ENCODE measurements at regions not wholly inside any gene's neighbourhood (a gene's known extent, or its start where the extent isn't known, plus 50 kb on each side); places are given as distances from the start of the nearest gene placed in this dataset.

DNA sequence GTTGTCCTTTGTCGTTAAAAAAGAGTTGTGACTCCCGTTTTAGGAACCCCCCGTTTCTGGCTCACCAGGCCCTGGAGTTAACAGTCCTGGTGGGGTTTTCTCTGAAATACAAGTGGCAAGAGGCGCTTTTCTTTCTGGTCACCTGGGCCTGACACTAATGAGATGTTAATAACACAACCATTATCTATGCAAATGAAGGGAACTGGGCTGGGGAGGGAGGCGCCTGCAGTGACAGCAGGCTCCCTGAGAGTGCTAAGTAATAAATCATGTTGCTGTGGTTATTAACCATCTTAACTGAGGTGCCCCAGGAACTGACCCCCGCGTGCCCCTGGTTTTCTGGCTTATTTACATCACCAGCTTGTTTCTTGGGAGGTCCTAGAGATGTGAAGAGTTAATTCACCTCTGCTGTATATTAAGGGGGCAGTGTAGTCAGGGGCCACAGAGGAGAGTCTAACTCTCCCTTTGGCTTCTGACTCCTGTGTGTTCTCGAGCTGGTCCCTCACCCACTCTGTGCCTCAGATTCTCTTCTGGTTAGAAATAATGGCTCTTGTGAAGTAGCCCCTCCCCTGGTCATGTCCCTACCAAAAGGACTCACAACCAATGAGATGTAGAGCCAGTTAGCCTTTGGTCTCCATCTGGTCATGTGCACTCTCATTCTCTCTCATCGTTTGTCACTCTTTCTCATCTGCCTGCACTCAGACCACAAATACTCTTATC is 276.6 kb upstream of the CADM1 start:
- DNase-seq, result no peak

DNA sequence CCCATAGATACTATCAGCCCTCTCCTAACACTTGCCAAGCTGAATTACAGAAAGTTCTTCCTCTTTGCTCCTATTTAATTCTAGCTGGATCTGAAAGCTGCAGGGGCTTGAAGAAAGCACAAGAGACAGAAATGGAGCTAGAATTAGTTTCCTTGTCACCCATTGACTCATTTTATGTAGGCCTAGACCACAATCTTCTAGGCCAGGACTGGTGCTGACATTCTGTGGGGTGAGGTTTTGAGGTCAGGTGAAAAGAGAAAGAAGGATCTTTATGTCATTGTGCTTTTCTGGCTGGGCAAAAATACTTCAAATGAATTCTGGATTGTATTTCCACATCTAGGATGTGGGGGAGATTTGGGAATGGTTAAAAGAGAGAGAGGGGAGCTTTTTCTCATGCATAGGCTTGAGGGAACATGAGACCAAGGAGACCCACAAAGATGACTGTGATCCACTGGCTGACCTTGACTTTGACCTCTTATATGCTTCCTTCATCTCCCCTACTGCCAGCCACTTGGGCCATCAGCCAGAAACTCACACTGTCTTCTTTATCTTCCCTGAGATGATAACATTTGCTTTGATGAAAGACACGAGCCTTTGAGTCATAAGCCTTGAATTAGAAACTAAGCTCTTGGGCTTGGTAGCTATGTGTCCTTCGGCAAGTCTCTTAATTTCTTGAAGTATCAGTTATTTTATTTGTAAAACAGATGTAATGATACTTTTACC is 274.9 kb upstream of the CADM1 start:
- DNase-seq, result no peak

DNA sequence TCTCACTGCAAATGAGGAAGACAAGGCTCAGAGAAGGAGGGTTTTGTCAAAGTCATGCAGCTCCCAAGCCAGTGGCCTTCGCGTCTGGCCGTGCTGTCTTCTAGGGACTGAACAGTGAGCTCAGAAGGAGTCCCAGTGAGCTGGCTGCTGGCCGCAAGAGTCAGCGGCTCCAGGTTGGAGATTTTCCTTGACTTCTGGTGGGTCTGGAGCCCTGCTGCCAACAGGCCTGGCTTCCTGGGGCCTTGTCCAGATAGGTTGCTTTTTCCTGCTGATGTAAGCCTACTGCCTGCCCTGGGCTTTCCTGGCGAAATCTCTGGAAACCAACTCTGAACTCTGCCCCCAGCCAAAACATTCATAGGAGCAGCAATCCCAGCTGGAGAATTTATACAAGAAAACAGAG is 272.7 kb upstream of the CADM1 start:
- DNase-seq, result no peak

DNA sequence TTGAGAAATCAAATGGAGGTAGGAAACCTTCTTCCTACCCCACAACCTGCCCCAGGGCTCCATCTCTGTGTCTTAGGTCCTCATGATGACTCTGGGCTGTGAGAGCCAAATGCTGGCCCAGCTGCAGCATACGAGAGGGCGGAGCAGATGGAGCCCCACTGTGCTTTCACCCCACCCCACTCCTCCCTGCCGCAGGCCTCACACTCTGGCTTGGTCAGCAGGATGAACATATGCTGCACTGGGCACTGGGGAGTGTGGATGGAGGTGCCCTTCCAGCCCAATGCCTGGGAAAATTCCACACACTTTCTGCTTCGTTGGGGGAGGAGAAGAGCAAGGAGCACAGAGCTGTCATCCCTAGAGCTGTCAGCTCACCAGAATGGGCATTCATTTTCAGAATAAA is 271.6 kb upstream of the CADM1 start:
- no peak for DNase-seq

DNA sequence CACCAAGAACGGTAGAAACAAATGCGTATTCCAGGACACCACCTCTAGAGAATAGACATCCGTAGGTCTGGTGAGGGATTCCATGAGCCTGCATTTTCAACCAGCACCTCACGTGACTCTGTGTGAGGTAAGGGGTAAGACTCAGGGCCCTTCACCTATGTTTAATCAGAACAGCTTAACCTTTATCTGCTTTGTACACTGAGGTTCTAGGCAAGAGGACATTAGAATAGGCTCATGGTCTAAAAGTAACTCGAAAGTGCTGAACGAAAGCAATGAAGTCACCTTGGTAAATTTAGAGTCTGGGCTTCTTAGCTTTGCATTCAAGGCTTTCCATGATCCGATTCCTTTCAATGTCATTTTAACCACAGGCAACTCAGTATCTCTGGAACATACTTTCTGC is 270.5 kb upstream of the CADM1 start:
- no peak for DNase-seq

DNA sequence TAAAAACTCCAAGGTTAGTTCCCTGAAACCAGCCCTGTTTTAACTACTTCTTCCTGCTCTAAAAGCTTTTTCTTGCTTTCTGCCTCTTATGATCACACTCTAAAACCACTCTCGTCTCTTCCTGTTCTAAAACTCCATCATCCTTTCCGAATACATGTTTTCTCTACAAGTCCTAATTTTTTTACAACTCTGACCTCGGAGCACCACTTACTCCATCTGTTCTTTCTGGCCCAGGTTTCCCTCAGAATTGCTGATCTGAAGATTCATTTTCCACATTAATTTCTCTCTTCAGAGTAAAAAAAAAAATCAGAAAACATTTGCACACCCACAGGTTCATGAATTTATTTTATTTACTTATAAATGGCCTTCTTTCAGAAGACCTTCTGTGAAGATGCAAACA is 265.7 kb upstream of the CADM1 start:
- no peak for DNase-seq

DNA sequence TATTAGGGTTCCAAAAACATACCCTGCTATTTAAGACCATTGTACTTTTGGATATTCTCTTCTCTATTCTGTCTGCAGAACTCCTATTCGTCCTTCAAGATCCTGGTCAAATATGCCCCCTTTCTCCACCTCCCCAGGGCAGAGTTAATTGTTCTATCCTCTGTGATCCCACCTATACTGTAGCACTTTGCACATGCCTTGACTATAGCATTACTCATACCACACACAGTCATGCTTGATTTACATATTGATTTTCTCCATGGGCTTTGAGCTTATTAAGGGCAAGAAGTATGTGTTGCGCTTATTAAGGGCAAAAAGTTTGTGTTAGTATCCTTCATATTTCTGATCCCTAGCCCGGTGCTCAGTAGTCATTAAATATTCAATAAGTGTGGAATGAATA is 263.7 kb upstream of the CADM1 start:
- no peak for DNase-seq

DNA sequence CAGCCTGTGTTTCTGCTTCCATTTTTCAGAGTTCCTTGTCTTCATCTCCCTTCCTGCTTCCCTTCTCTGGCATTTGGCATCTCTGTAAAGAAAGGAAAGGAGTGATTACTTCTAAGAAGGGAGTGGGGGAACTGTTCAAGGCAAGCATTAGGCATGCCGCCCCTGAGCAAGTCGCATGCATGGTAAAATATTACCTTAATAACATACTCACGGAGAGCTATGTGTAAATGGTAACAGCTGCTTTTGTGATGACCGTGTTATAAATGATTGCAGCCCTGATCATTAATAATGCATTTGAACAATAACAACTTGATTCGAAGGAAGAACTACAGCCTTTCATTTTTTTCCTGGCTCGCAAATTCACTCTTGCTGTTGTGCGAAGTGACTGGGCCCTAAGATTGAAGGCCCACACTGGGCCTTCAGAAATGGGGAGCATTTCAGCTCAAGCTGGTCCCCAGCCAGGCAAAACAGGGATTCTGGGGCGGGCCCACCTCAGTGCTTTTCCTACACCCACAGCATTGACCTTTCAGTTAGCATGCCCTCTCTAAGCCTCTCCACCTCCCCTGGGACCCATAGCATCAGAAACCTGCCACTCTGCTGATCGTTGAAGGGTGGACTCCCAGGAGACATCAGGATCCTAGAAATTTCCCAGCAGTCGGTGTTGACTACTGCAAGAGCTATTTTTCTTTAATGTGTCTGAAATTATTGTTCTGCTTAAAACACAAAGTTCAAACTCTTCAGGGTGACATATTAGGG is 263.0 kb upstream of the CADM1 start:
- no peak for DNase-seq

DNA sequence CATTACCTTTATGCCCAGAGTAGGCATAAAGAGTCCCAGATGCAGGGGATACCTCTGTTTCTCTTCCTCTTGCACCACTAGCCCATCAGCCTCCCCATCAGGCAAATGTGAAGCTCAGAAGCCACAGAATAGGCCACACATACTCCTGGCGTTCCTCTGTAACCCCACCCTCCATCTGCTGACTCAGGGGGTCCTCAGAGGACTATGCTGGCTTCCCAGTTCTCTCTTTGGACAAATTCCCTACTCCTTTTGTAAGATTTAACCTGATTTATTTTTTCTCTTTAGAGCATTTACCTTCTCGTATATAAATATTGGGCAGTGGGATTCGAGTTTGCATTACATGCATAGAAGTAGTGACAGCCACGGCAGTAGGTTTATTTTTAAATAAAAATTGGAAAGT is 262.3 kb upstream of the CADM1 start:
- no peak for DNase-seq

DNA sequence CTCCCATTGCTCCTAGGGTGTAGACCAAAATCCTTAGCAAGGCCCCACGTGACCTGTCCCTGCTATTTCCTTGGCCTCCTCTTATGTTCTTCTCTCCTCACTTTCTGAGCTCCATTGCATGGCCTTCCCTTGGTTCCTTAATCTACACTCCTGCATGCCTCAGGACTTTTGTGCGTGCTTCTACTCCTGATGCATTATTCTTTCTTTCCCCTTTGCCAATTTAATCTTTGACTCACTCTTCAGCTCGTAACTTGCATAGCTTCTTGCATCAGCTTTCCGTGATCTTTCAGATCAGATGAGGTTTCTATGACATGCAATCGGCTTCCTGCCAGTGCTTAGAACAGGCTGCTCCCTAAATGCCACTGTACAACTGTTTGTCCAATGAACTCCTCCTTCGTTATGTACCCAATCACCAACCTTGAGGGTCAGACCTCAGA is 261.6 kb upstream of the CADM1 start:
- DNase-seq, result no peak

DNA sequence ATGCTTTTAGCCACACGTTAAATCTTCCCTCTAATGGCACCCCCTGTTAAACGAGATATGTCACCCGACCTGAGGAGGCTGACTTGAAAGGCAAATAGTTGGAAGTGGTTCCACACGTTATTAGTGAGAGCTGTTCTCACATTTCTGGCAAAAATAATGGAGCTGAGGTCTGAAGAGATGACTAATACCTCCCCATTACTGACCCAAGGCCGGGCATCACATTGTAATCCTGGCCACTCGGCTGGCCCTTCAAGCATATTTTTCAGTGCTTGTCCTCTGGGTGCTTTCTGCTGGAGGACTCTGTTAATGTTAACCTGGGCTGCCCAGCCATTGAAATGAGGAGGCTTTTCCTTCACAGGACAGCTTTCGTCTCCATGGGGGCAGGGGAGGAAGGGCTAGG is 260.0 kb upstream of the CADM1 start:
- no peak for DNase-seq

DNA sequence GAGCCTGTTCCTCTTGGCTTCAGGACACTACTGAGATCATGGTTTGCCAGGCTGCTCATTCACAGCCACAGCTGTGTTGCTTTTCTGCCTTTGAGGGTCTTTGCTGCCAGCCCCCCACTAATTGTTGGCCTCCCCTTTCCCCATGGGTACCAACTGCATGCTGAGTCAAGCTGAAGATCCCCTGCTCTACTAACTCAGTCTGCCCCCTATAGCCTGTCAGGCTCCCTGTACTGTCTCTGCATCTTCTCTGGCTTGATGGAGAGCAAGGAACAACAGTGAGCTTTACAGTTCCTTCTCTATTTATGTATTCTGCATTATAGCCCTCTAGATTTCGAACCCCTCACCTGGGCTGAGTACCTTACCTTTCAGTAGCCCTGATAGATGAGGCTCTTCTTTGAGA is 257.6 kb upstream of the CADM1 start:
- DNase-seq, result no peak

DNA sequence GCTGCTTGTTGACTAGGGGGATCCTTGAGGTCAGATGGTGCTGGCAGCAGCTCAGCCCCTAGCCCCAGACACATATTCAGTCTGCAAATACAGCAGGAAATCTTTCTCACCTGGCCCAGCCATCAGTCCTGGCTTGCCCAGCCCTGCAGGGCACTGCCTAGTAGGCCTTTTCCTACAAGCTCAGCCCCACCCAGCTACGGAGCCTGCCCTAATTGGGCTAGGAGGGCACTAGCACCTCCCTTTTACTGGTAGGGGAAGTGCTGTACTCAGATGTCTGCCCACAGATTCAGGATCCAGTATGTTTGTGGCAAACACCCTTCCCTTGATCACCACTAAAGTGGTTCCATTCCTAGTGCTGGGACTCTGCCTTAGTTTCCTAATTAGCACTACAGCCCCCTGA is 257.1 kb upstream of the CADM1 start:
- no peak for DNase-seq

DNA sequence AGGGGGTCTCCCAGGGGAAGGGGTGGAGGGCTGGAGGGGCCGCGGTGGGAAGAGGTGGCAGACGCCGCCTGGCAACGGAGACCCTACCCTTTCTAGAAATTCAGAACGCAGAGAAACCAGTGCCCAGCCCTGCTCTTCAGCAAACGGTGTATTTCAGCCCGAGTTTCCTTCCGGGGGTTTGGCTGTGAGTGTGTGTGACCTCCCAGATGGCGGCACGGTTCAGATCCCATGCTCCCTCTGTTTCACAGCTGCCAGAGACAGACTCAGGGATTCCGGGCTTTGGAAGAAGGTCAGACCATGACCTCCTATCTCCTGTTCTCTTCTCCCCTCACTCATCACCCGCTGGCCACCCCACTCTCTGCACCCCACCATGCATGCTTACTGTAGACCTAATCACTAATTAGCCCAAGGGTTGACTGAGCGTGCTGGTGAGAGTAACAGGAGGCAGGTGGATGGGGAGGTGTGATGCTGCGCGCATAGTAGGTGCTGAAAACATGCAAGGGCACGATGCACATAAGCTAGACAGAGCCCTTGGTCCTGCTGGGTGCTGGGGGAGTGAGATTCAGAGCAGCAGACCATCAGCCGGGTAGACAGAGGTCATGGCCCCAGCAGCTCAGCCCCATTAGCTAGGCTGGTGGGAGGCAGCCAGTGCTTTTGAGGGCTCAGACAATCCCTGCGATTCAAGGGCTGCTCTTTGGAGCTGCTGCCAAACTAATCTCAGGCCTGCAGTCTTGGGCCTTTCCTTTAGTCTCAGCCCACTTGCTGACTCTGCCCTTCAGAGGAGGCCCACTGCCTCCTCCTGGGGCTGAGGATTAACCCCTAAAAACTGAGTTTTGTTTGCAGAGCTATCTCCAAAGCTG is 256.5 kb upstream of the CADM1 start:
- no peak for DNase-seq

DNA sequence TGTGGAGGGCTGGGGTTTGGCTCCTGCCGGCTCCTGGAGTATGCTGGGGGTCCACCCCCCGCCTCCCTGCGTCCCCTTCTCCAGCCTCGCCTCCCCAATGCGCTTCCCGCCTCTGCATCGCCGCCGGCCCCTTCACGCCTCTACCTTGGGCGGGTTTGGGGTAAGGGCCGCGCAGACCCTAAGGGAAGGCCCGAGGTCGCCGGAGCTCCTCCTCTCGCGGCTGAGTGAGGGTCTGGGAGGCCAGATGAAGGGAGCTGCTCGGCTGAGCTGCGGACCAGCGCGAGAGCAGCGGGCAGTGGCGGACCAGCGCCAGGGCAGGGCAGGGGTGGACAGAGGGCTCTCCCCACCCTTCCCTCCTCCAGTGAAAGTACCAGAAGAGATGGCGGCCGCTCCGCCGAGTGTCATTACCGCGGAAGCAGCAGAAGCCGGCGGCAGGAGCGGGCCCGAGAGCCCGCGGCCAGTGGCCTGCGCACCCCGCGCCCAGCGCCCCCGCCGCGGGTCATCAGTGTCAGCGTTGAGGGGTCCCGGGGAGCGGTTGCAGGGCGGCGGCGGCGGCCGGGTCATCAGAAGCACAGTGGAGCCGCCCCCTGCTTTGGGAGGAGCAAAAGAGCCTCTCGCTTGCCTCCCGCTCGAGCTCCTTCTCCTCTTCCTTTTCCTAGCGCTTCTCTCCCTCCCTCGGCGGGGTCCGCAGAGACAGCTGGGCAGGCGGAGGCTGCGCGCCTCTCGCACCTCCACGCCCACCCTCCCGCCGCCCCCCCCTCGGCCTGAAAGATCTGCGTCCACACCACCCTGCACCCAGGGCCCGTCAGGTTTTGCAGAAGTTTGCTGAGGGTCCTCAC is 255.6 kb upstream of the CADM1 start:
- DNase-seq, result no peak

DNA sequence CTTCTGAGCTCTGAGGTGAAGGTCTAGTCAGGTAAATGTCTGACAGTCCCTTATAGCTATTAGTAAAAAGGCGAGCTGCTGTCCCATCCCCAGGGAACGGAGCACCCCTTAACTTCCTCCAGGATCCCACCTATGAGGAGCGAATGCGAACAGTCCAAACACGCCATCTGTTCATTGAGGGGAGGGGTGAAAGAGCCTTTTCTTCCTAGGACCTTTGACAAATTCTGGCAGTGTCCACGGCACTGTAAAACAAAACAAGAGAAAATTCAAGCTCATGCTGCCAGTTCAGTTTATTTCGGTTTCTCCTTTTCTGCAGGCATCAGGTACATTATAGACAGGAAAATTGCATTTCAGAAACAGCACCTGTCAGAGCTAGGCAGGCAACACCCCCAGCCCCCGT is 253.8 kb upstream of the CADM1 start:
- DNase-seq, result no peak

DNA sequence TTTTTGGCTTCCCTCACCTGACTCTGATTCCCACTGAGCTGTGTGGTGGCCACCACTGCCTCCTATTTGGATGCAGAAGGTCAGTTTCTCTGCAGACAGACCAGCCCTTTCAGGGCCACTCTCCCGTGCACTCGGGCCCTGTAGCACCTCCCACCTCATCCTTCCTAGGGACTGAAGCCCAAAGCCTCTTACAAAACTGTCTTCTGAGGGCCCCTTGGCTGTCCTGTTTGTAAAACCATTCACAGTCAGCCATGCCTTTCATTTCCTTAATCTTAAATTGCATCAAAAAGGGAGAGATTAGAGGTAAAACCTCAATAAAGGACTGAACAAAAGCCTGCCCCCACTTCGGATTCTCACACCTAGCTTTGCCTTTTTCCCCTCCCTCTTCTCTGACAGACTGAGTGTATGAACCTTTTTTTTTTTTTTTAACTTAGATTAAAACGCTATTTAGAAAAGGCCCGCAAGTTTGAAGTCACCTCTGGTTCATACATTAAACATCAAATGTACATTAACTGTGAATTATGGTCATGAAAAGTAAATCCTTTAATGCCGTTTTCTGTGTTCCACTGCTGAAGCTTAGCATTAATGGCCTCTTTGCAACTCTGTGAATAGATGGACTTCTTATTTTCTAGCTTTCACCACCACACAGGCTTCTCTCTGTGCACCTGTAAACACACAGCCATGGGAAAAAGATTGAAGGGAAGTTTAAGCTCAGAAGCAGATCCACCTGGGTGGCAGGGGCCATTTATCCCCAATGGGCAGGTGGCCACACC is 247.2 kb upstream of the CADM1 start:
- no peak for DNase-seq

DNA sequence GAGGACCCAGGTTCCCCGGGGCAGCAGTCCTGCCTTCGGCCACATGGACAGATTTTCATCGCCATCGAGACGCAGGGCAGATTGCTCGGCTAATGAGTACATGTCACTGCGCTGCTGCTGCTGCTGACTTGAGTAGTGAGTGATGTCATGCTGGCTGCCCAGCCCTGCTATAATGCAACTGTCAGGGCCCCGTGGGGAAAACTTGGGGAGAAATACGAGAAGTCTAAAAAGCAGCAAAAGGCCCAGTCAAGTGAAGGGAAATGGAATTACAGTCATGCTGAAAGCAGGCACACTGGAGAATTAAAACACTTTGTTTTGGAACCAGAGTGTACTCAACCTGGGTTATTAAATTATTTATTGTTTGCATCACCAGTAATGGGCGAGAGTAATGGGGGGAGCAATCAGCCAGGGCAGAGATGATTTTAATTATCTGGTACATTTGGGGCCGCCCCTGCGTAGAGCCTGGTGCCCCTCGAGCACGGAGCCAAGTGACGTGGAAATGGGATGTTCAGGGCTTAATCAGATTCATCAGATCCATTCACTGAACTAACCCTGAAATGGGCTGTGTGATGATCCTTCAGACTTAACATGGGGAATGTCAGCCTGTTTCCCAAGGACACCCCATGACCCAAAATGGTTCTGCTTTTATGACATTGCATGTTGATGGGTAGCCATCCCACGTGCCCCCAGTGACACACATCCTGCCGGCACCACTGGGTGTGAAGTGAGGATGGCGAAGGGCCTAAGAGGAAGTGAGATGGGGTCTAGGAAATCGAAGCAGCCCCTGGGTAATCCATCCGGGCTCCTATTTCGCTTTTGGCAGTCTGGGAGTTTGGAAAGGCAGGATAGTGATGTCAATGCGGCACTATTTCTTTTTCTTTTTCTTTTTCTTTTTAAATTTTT is 241.6 kb upstream of the CADM1 start:
- no peak for DNase-seq

DNA sequence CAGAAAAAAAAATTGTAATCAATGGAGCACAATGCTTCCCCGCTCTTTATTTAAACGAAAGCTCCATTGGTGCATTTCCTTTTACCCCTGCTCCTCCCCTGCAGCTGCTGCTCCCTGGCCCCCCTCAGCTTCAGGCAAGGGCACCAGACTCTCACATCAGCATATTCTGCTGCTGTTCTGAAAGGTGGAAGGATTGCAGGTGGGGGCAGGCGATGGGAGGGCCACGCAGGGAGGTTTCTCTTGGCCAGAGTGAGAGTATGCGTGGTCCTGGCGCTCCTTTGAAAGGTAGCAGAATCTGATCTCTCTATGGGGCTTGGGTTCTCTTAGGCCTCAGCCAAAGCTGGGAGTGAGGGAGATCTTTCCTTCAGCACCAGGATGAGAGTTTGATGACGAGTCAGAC is 240.9 kb upstream of the CADM1 start:
- no peak for DNase-seq

DNA sequence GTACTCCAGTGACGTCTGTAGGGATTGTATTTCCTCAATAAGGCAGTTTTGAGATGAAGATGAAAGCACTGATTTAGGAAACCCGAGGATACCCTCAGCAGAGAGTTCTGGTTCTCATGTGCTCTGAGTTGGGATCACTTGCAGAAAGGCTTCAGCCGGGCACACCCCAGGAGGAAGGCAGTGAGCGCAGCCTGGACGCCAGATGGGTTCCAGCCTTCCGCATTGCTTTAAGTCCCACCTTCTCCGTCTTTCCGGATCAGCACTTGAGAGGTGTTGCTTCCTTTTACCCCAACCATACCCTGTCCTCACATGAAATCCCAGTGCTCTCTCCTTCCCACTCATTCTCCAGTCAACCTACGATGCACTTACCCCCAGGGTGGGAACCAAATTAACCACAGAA is 239.5 kb upstream of the CADM1 start:
- no peak for DNase-seq

Data from stimulated activated CD4-positive, alpha-beta T cell treated with anti-CD3 and anti-CD28 coated beads, Interleukin-15, amount 100 ng/mL, for 24 hours (primary cell).